GM12878 (cell line): ENCODE measurements at regions not wholly inside any gene's neighbourhood (a gene's known extent, or its start where the extent isn't known, plus 50 kb on each side); places are given as distances from the start of the nearest gene placed in this dataset.

Experiments
- ATAC-seq: fragments of 200-7000 bp; cut with Tn5 transposase; 3 replicates; pipeline ENCODE4 v1.9.1; 2020; ENCODE audit warnings: mild to moderate bottlenecking, moderate library complexity
- BruUV-seq: library from RNA; stranded (reverse); fragments of 400-500 nt; replicated peaks from 2 replicates; lab custom pipeline; 2021; lab: Mats Ljungman, UMichigan
- CTCF ChIA-PET: fragments of 300-600 bp; sonication (Branson Sonifier 250); formaldehyde crosslinking; extraction: SDS; loops from one replicate; lab custom pipeline; 2021; ENCODE audit warnings: inconsistent platforms; lab: Yijun Ruan, JAX
- POLR2A ChIA-PET: fragments of 350-600 bp; formaldehyde crosslinking; extraction: SDS; loops from one replicate; lab custom pipeline; 2021; ENCODE audit warnings: inconsistent platforms; lab: Charles Lee
- RAD21 ChIA-PET: fragments of 300-600 bp; sonication (Branson Sonifier 250); formaldehyde crosslinking; loops from one replicate; lab custom pipeline; 2023; ENCODE audit warnings: antibody characterized with exemption; ENCODE audit not compliant: unreplicated experiment; lab: Charles Lee
- SMC1A ChIA-PET: fragments of 300-600 bp; sonication (Branson Sonifier 250); formaldehyde crosslinking; loops from one replicate; lab custom pipeline; 2023; ENCODE audit not compliant: unreplicated experiment, uncharacterized antibody; lab: Charles Lee
- DNase-seq: peaks from one replicate; pipeline ENCODE4 v3.0.0-alpha.2; 2011; ENCODE audit warnings: low read depth, low spot score
- FAIRE-seq: peaks from 3 replicates; lab custom pipeline; 2011; peaks lifted over from hg19 to GRCh38; lab: Jason Lieb, UNC
- H2AFZ ChIP-seq: 2 replicates; pipeline ENCODE4 v1.6.0; 2011; ENCODE audit warnings: low read depth, low read length, control low read depth; ENCODE audit not compliant: control insufficient read depth
- H3K27ac ChIP-seq: 2 replicates; pipeline ENCODE4 v1.5.1; 2011; ENCODE audit warnings: control low read depth; ENCODE audit not compliant: control insufficient read depth, insufficient read depth
- H3K27me3 ChIP-seq, 2 experiments: replicated peaks in 1 of 2; 2 replicates each; pipeline versions ENCODE4 v1.6.0 to v1.6.1; 2011; ENCODE audit warnings: low read length in 1 of 2; ENCODE audit not compliant: control insufficient read depth in 2 of 2, insufficient read depth in 2 of 2
- H3K36me3 ChIP-seq, 2 experiments: 2 replicates each; pipeline ENCODE4 v1.5.1; 2011; ENCODE audit warnings: low read length in 1 of 2; ENCODE audit not compliant: control insufficient read depth in 2 of 2, insufficient read depth in 2 of 2
- H3K4me1 ChIP-seq: 2 replicates; pipeline ENCODE4 v1.6.1; 2011; ENCODE audit warnings: mild to moderate bottlenecking, low read length, moderate library complexity, mixed read lengths; ENCODE audit not compliant: control insufficient read depth, insufficient read depth
- H3K4me2 ChIP-seq: 2 replicates; pipeline ENCODE4 v1.6.0; 2011; ENCODE audit warnings: control low read depth; ENCODE audit not compliant: control insufficient read depth, insufficient read depth
- H3K4me3 ChIP-seq: fragments of 200-600 bp; sonication (generic); 2 replicates; pipeline ENCODE4 v1.5.1; 2016
- H3K79me2 ChIP-seq: 2 replicates; pipeline ENCODE4 v1.6.0; 2011; ENCODE audit warnings: low read length; ENCODE audit not compliant: control insufficient read depth, insufficient read depth
- H3K9ac ChIP-seq: 2 replicates; pipeline ENCODE4 v1.8.0; 2011; ENCODE audit warnings: low read length, control low read depth, mixed read lengths; ENCODE audit not compliant: control insufficient read depth, insufficient read depth
- H3K9me3 ChIP-seq: replicated peaks from 3 replicates; pipeline ENCODE4 v1.5.1; 2011; ENCODE audit warnings: mild to moderate bottlenecking, low read length; ENCODE audit not compliant: control insufficient read depth, insufficient read depth
- H4K20me1 ChIP-seq: 2 replicates; pipeline ENCODE4 v1.6.0; 2011; ENCODE audit not compliant: control insufficient read depth, insufficient read depth
- BCL11A ChIP-seq: IDR thresholded peaks from 2 replicates; pipeline ENCODE4 v1.6.1; 2011; ENCODE audit warnings: low read depth, low read length
- BRCA1 ChIP-seq: IDR thresholded peaks from 2 replicates; pipeline ENCODE4 v1.6.1; 2011; ENCODE audit warnings: low read depth, low read length, improper control_type of control experiment
- CBX5 ChIP-seq: sonication (generic); IDR thresholded peaks from 2 replicates; pipeline ENCODE4 v1.6.1; 2016; ENCODE audit warnings: low read depth, moderate library complexity, mild to moderate bottlenecking, inconsistent platforms
- CHD1 ChIP-seq: IDR thresholded peaks from 2 replicates; pipeline ENCODE4 v1.6.1; 2012; ENCODE audit warnings: low read depth, low read length, improper control_type of control experiment
- CREM ChIP-seq: IDR thresholded peaks from 2 replicates; pipeline ENCODE4 v1.6.1; 2014; ENCODE audit warnings: antibody characterized with exemption, low read depth
- FOXK2 ChIP-seq: fragments of 450-650 bp; IDR thresholded peaks from 2 replicates; pipeline ENCODE4 v1.6.1; 2017; ENCODE audit warnings: mild to moderate bottlenecking, moderate library complexity
- GATAD2B ChIP-seq: fragments of 450-650 bp; conservative IDR thresholded peaks from 2 replicates; pipeline ENCODE4 v1.6.1; 2017; ENCODE audit warnings: low read depth, mild to moderate bottlenecking, moderate library complexity
- JUNB ChIP-seq: IDR thresholded peaks from 2 replicates; pipeline ENCODE4 v1.6.1; 2016; ENCODE audit warnings: antibody characterized with exemption, mild to moderate bottlenecking
- LARP7 ChIP-seq: fragments of 450-650 bp; IDR thresholded peaks from 2 replicates; pipeline ENCODE4 v1.6.1; 2017; ENCODE audit warnings: mild to moderate bottlenecking
- NFXL1 ChIP-seq: fragments of 450-650 bp; IDR thresholded peaks from 2 replicates; pipeline ENCODE4 v1.6.1; 2017; ENCODE audit warnings: antibody characterized with exemption, mild to moderate bottlenecking, borderline replicate concordance
- PAX8 ChIP-seq: fragments of 450-650 bp; IDR thresholded peaks from 2 replicates; pipeline ENCODE4 v1.6.1; 2017; ENCODE audit warnings: mild to moderate bottlenecking, moderate library complexity
- POLR2AphosphoS5 ChIP-seq: IDR thresholded peaks from 2 replicates; pipeline ENCODE4 v1.6.1; 2011; ENCODE audit warnings: mild to moderate bottlenecking, low read length, inconsistent platforms
- RAD51 ChIP-seq: fragments of 450-650 bp; IDR thresholded peaks from 2 replicates; pipeline ENCODE4 v1.6.1; 2016; ENCODE audit warnings: moderate library complexity, mild to moderate bottlenecking, inconsistent platforms
- RCOR1 ChIP-seq: conservative IDR thresholded peaks from 2 replicates; pipeline ENCODE4 v1.6.1; 2012; ENCODE audit warnings: low read depth, low read length, improper control_type of control experiment
- WGBS: methylation state at CpG from one replicate; pipeline ENCODE4 v1.1.6; 2016; ENCODE audit warnings: low lambda C conversion rate; ENCODE audit not compliant: insufficient replicate concordance, insufficient coverage; ENCODE audit errors: missing lambda C conversion rate; 5-methylcytosine and 5-hydroxymethylcytosine counted together
- in situ Hi-C: fragments of 300-500 bp; cut with MboI; formaldehyde crosslinking; loops from 9 replicates; pipeline ENCODE4 v1.14.3; 2018; ENCODE audit warnings: mixed read lengths
- intact Hi-C: fragments of 100-400 bp; cut with micrococcal nuclease; formaldehyde crosslinking; loops from one replicate; pipeline ENCODE4 v1.14.2; 2022; ENCODE audit not compliant: unreplicated experiment
- TF ChIP-seq, protein P1 (sequence below): fragments of 450-650 bp; IDR thresholded peaks from 2 replicates; pipeline ENCODE4 v1.6.1; 2017; ENCODE audit warnings: mild to moderate bottlenecking, low read depth, inconsistent platforms; ENCODE audit not compliant: poor library complexity, severe bottlenecking
- TF ChIP-seq, protein P2 (sequence below): fragments of 450-650 bp; formaldehyde crosslinking; IDR thresholded peaks from 2 replicates; pipeline ENCODE4 v1.4.0; 2022; ENCODE audit warnings: mild to moderate bottlenecking, moderate library complexity
- TF ChIP-seq, protein P3 (sequence below): IDR thresholded peaks from 2 replicates; pipeline ENCODE4 v1.6.1; 2012; ENCODE audit warnings: low read depth, low read length, improper control_type of control experiment

DNA sequence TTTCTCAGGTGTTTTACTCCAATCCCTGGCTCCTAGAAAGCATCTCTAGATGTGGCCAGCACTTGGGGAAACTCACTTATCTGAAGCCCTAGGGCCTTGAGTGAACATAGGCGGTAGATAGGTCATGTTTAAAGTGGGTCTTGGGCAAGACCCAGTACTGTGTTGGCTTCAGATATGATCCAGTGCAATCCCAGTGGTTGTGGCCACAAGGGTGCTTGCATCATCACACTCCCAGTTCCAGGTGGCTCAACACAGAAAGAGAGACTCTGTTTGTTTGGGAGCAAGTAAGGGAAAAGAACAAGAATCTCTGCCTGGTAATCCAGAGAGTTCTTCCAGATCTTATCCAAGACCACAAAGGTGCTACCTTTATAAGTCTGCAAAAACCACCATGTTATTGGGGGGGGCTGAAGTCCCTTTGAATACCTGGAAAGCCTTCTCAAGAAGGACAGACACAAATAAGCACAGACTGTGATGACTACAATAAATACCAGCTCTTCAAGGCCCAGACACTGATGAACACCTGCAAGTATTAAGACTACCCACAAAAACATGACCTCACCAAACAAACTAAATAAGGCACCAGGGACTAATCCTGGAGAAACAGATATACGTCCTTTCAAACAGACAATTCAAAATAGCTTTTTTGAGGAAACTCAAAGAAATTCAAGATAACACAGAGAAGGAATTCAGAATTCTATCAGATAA lies 114.7 kb downstream of the LURAP1L start:
- H4K20me1 ChIP-seq, result no peaks in the 10 kb centered on the region
- CTCF ChIA-PET, result interaction anchor here (1.3 kb wide), 1 partner anchor 167 kb away, joined by 3 read pairs; no protein-coding TSS in a partner anchor
- RAD21 ChIA-PET, result no interaction called here
- no peaks in the 10 kb centered on the region for H3K27me3 ChIP-seq
- no peak for FAIRE-seq
- H3K9me3 ChIP-seq, result no peaks in the 10 kb centered on the region
- no peaks in the 10 kb centered on the region for H3K79me2 ChIP-seq
- no TSS peak for BruUV-seq
- H3K36me3 ChIP-seq, result no peaks in the 10 kb centered on the region
- no peak overlapping the region for H2AFZ ChIP-seq
- in situ Hi-C loops, result no loop called here
- no peak for ATAC-seq
- H3K4me1 ChIP-seq, result no peaks in the 10 kb centered on the region
- H3K27ac ChIP-seq, result no peak overlapping the region
- SMC1A ChIA-PET, result no interaction called here
- POLR2A ChIA-PET, result no interaction called here
- H3K9ac ChIP-seq, result no peak overlapping the region
- WGBS, result 0% methylated on average over 2 of the region's 2 CpGs
- no peak overlapping the region for H3K4me2 ChIP-seq
- no peak overlapping the region for H3K4me3 ChIP-seq
- TF ChIP-seq CREM, result no peak
- TF ChIP-seq BCL11A, result no peak
- TF ChIP-seq, protein P1, sequence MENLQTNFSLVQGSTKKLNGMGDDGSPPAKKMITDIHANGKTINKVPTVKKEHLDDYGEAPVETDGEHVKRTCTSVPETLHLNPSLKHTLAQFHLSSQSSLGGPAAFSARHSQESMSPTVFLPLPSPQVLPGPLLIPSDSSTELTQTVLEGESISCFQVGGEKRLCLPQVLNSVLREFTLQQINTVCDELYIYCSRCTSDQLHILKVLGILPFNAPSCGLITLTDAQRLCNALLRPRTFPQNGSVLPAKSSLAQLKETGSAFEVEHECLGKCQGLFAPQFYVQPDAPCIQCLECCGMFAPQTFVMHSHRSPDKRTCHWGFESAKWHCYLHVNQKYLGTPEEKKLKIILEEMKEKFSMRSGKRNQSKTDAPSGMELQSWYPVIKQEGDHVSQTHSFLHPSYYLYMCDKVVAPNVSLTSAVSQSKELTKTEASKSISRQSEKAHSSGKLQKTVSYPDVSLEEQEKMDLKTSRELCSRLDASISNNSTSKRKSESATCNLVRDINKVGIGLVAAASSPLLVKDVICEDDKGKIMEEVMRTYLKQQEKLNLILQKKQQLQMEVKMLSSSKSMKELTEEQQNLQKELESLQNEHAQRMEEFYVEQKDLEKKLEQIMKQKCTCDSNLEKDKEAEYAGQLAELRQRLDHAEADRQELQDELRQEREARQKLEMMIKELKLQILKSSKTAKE, result no peak
- TF ChIP-seq RCOR1, result no peak
- TF ChIP-seq JUNB, result no peak
- no peak for TF ChIP-seq LARP7
- TF ChIP-seq GATAD2B, result no peak
- TF ChIP-seq FOXK2, result no peak
- TF ChIP-seq, protein P2, sequence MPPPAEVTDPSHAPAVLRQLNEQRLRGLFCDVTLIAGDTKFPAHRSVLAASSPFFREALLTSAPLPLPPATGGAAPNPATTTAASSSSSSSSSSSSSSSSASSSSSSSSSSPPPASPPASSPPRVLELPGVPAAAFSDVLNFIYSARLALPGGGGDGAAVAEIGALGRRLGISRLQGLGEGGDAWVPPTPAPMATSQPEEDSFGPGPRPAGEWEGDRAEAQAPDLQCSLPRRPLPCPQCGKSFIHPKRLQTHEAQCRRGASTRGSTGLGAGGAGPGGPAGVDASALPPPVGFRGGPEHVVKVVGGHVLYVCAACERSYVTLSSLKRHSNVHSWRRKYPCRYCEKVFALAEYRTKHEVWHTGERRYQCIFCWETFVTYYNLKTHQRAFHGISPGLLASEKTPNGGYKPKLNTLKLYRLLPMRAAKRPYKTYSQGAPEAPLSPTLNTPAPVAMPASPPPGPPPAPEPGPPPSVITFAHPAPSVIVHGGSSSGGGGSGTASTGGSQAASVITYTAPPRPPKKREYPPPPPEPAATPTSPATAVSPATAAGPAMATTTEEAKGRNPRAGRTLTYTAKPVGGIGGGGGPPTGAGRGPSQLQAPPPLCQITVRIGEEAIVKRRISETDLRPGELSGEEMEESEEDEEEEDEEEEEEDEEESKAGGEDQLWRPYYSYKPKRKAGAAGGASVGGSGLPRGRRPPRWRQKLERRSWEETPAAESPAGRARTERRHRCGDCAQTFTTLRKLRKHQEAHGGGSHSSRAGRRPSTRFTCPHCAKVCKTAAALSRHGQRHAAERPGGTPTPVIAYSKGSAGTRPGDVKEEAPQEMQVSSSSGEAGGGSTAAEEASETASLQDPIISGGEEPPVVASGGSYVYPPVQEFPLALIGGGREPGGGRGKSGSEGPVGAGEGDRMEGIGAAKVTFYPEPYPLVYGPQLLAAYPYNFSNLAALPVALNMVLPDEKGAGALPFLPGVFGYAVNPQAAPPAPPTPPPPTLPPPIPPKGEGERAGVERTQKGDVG (CRISPR knock-in tag), result no peak
- no peak for TF ChIP-seq CHD1
- TF ChIP-seq NFXL1, result no peak
- TF ChIP-seq RAD51, result no peak
- TF ChIP-seq CBX5, result no peak
- no peak for TF ChIP-seq POLR2AphosphoS5
- no peak for TF ChIP-seq BRCA1
- TF ChIP-seq, protein P3, sequence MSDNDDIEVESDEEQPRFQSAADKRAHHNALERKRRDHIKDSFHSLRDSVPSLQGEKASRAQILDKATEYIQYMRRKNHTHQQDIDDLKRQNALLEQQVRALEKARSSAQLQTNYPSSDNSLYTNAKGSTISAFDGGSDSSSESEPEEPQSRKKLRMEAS, result no peak
- TF ChIP-seq PAX8, result no peak
- no peak for DNase-seq
- intact Hi-C loops, result loop anchor here (10.0 kb wide), 2 partner anchors 65 to 195 kb away; no protein-coding TSS in a partner anchor
